Retinal pigment epithelial cell (primary cell): ENCODE measurements at regions not wholly inside any gene's neighbourhood (a gene's known extent, or its start where the extent isn't known, plus 50 kb on each side); places are given as distances from the start of the nearest gene placed in this dataset.

Experiments
- DNase-seq: peaks from one replicate; pipeline ENCODE4 v3.0.0-alpha.2; 2010; ENCODE audit warnings: low read depth
- H3K4me3 ChIP-seq: 2 replicates; pipeline ENCODE4 v1.5.1; 2011; ENCODE audit warnings: mild to moderate bottlenecking, low read length, control low read depth, moderate library complexity
- TF ChIP-seq, protein P1 (sequence below): conservative IDR thresholded peaks from 2 replicates; pipeline ENCODE4 v1.5.1; 2011; ENCODE audit warnings: low read depth, low read length, control low read depth, inconsistent platforms

DNA sequence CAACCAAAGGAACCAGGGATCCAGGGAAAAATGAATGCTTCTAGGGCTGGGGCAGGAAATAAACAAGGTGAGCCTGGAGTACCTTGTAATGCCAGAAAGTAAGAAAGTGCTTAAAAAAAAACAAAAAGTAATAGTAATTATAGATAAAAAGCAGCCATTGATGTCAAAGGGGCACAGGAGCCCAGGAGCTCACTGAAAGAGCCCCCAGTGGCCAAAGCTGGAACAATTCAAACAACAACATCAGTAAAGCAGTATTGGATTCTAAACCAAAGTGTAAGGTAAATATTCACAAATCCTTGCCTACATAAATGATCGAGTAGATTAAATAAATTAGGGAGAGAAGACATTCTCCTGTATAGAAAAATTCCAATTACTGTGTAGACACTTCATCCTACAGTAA, 114.3 kb upstream of the ARL4C start:
- no peak overlapping the region for H3K4me3 ChIP-seq
- DNase-seq = no peak
- TF ChIP-seq, protein P1, sequence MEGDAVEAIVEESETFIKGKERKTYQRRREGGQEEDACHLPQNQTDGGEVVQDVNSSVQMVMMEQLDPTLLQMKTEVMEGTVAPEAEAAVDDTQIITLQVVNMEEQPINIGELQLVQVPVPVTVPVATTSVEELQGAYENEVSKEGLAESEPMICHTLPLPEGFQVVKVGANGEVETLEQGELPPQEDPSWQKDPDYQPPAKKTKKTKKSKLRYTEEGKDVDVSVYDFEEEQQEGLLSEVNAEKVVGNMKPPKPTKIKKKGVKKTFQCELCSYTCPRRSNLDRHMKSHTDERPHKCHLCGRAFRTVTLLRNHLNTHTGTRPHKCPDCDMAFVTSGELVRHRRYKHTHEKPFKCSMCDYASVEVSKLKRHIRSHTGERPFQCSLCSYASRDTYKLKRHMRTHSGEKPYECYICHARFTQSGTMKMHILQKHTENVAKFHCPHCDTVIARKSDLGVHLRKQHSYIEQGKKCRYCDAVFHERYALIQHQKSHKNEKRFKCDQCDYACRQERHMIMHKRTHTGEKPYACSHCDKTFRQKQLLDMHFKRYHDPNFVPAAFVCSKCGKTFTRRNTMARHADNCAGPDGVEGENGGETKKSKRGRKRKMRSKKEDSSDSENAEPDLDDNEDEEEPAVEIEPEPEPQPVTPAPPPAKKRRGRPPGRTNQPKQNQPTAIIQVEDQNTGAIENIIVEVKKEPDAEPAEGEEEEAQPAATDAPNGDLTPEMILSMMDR = peak; percentile 54

DNA sequence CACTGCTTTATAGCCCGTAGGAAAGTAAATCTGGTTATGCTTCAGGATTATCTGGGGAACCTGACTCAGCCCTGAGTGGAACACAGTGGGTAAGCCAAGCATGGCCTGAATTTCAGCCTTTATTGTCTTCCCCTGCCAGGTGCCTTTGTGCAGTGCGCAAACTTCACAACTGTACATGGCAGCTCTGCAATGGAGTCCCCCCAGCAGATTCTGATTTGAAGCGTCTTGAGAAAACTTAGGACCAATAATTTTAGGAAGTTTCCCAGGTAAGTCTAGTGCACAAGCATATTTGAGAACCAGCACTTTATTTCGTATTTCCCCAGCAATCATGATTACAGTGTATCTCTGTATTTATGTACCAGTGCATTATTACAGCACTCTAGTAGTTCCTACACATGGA, 112.1 kb upstream of the ARL4C start:
- H3K4me3 ChIP-seq = no peak overlapping the region
- TF ChIP-seq, protein P1 = no peak
- DNase-seq = no peak

DNA sequence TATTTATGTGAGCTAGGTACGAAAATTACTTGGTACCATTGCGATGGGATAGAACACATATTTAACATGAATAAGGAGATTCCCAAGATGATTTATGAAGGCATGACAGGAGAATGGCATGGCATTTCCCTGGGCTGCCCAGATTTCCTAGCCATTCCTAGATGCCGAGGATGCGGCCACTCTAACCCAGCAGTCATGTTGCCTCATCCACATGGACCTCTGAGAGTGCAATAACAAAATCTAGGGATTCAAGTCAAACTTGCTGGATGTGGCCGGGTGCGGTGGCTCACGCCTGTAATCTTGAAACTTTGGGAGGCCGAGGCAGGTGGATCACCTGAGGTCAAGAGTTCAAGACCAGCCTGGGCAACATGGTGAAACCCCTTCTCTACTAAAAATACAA, 110.8 kb upstream of the ARL4C start:
- no peak overlapping the region for H3K4me3 ChIP-seq
- TF ChIP-seq, protein P1 = no peak
- DNase-seq = no peak

DNA sequence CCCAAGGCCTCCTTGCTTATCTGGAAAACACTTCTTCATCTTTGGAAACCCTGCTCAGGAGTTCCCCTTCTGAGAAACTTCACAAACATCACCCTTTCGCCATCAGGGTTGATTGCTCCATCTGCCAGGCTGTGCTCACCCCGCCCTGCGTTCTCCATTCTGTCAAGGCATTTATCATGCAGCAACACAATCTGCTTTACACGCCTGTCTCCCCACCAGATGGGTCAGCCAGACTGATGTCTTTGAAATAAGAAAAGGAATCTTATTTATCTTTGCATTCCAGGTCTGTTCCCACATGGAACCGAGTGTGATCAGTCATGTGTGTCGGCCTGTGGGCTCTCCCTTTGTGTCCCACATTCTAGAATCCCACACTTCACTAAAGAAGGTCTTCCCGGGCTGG, 110.0 kb upstream of the ARL4C start:
- H3K4me3 ChIP-seq = no peak overlapping the region
- TF ChIP-seq, protein P1 = no peak
- DNase-seq = no peak

DNA sequence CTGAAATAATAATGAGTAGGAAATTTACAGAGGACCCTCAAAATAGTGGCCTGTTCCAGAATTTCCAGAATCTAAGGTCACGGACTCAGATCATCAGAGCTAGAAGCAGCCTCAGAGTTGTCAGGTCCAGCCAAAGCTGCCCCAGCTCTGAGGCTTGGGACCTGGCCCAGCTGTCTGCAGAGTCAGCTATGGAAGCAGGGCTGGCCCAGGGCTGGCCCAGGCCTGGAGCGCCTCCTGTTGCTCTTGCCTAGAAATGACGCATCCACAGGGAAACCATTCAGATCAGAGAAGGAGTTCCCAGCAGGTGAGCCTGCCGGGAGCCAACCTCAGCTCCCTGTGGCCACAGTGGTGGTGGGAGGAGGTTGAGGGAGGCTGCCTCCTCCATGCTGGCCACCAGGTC, 106.7 kb upstream of the ARL4C start:
- TF ChIP-seq, protein P1 = no peak
- no peak for DNase-seq
- H3K4me3 ChIP-seq = no peak overlapping the region

DNA sequence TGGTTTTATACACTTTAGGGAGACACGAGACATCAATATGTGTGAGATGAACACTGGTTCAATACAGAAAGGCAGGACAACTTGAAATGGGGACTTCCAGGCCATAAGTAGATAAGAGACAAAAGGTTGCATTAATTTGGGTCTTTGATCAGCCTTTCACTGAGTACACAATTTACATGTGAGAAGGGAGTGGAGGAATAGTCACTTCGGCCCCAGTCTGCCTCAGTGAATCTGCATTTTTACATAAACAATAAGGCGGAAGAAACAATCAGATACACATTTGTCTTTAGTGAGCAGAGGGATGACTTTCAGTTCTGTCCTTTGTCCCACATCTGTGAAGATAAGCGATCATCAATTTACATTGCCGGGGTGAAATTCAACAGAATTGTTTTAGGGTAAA, 104.3 kb upstream of the ARL4C start:
- TF ChIP-seq, protein P1 = no peak
- no peak overlapping the region for H3K4me3 ChIP-seq

DNA sequence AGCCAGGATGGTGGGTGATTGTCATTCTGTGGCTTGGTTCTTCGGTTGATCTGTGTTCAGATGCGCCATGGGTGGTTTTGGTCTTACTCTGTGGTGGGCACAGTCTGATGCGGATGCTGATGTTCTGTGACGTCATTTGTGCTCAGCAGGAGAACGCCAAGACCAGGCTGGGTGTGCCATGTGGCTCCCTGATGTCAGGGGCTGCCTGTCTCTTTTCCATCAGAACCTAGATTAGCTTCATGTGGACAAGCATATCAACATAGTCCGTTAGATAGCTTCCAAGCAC, 100.6 kb upstream of the ARL4C start:
- TF ChIP-seq, protein P1 = no peak
- DNase-seq = no peak
- H3K4me3 ChIP-seq = no peak overlapping the region

More for the DNA sequence above, 104.3 kb upstream of the ARL4C start:
- DNase-seq = no peak
